Fibroblast of lung (primary cell): ENCODE measurements at regions not wholly inside any gene's neighbourhood (a gene's known extent, or its start where the extent isn't known, plus 50 kb on each side); places are given as distances from the start of the nearest gene placed in this dataset.

Experiments used
- CTCF ChIP-seq, 2 donors: IDR thresholded peaks in 1 of 2; conservative IDR thresholded peaks in 1 of 2; 1 replicate in 1 of 2; 2 replicates in 1 of 2; pipeline ENCODE4 v1.5.1; 2011 to 2012; ENCODE audit warnings: low read length in 2 of 2, control low read depth in 1 of 2, inconsistent platforms in 1 of 2, low read depth in 1 of 2, mild to moderate bottlenecking in 1 of 2
- EZH2 ChIP-seq: IDR thresholded peaks from 2 replicates; pipeline ENCODE4 v1.5.1; 2012; ENCODE audit warnings: low read length, control low read depth, mild to moderate bottlenecking; ENCODE audit errors: missing control alignments

DNA sequence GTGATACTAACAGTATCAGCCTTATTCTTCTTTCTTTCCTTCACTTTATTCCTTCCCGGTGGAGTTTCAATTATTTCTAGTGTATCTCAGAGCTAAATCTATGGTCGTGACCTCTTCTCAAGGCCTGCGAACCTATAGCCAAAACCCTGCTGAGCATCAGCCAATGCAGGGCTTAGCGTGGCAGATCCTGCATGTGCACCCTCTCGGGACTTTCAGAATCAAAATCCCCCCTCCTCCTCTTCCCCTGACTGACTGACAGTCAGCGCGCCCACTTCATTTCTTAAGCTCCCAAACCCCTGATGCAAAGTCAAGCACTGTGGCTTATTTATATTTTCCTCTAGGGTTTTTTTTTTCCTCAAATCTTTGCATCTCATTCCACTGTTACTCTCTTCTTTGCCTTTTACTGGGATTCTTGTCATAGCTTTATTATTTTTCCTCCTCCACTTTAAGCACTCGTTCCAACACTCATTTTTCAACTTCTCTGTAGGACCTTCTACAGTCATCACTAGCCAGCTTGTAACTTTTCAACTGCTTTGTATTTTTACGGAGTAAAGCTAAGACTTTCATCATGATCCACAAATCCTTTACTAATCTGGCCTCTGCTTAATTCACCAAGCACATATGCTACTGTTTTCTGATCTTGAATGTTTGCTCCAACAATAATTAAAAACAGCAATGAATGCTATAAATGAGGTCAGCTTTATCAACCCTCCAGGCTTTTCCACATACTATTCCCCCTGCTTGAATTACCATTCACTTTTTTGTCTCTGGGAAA, 896.5 kb upstream of the PIK3C3 start:
- no peak for TF ChIP-seq CTCF (conservative IDR thresholded peaks at IDR 0.05 in 1 of 2, IDR thresholded peaks at IDR 0.05 in 1 of 2; ENCODE audit: low read depth in 1 of 2, low read length in 2 of 2)
- TF ChIP-seq EZH2, result no peak
